H1 (cell line): ENCODE measurements at regions not wholly inside any gene's neighbourhood (a gene's known extent, or its start where the extent isn't known, plus 50 kb on each side); places are given as distances from the start of the nearest gene placed in this dataset.

Source experiments
- CTCF ChIA-PET: fragments of 300-600 bp; sonication (Branson Sonifier 250); formaldehyde crosslinking; loops from one replicate; lab custom pipeline; 2021; ENCODE audit not compliant: partially characterized antibody; lab: Charles Lee
- POLR2A ChIA-PET: fragments of 300-600 bp; sonication (Branson Sonifier 250); formaldehyde crosslinking; loops from one replicate; lab custom pipeline; 2021; ENCODE audit warnings: inconsistent platforms; ENCODE audit not compliant: partially characterized antibody; lab: Charles Lee
- DNase-seq, 2 experiments: peaks; one replicate each; pipeline versions ENCODE4 v3.0.0 to v3.0.0-alpha.2; 2010 to 2022; ENCODE audit warnings: low spot score in 2 of 2, low read depth in 1 of 2, mixed read lengths in 1 of 2
- FAIRE-seq: peaks from 2 replicates; lab custom pipeline; 2011; peaks lifted over from hg19 to GRCh38; lab: Jason Lieb, UNC
- H2AFZ ChIP-seq: 2 replicates; pipeline ENCODE4 v1.8.1; 2012; ENCODE audit warnings: low read length, inconsistent platforms
- H2AK5ac ChIP-seq: 2 replicates; pipeline ENCODE4 v1.6.1; 2013; ENCODE audit warnings: low read depth, low read length
- H2BK120ac ChIP-seq: replicated peaks from 2 replicates; pipeline ENCODE3; 2013; ENCODE audit warnings: low read depth, low read length, inconsistent platforms
- H2BK12ac ChIP-seq: 2 replicates; pipeline ENCODE4 v1.6.1; 2013; ENCODE audit warnings: low read depth, low read length
- H2BK15ac ChIP-seq: 2 replicates; pipeline ENCODE4 v1.6.1; 2013; ENCODE audit warnings: low read length
- H2BK20ac ChIP-seq: 2 replicates; pipeline ENCODE4 v1.6.1; 2013; ENCODE audit warnings: low read length
- H2BK5ac ChIP-seq: 2 replicates; pipeline ENCODE4 v1.6.1; 2013; ENCODE audit warnings: low read depth, low read length
- H3K14ac ChIP-seq: 2 replicates; pipeline ENCODE4 v1.6.1; 2013; ENCODE audit warnings: inconsistent platforms; ENCODE audit not compliant: insufficient read length
- H3K18ac ChIP-seq: 2 replicates; pipeline ENCODE4 v1.6.1; 2013; ENCODE audit warnings: low read length; ENCODE audit errors: extremely low read depth
- H3K23ac ChIP-seq: 2 replicates; pipeline ENCODE4 v1.6.1; 2013; ENCODE audit warnings: inconsistent platforms; ENCODE audit not compliant: insufficient read length
- H3K23me2 ChIP-seq: 2 replicates; pipeline ENCODE4 v1.6.1; 2013; ENCODE audit warnings: low read depth, low read length
- H3K27ac ChIP-seq: 2 replicates; pipeline ENCODE4 v1.6.1; 2011; ENCODE audit warnings: low read depth, low read length, inconsistent platforms
- H3K27me3 ChIP-seq, 4 experiments: replicated peaks in 1 of 4; 1 replicate in 1 of 4; 2 replicates in 3 of 4; pipeline versions ENCODE4 v1.6.1 to v1.8.1; 2011 to 2013; ENCODE audit warnings: low read length in 3 of 4, mild to moderate bottlenecking in 3 of 4, inconsistent platforms in 2 of 4, mixed read lengths in 2 of 4, moderate library complexity in 1 of 4; ENCODE audit not compliant: control insufficient read depth in 3 of 4, insufficient read depth in 3 of 4; ENCODE audit errors: extremely low read depth in 1 of 4
- H3K36me3 ChIP-seq, 4 experiments: 2 replicates each; pipeline versions ENCODE4 v1.6.1 to v1.8.1; 2011 to 2013; ENCODE audit warnings: mild to moderate bottlenecking in 4 of 4, low read length in 3 of 4, moderate library complexity in 2 of 4, control low read depth in 1 of 4, inconsistent platforms in 1 of 4; ENCODE audit not compliant: insufficient read depth in 4 of 4, control insufficient read depth in 2 of 4
- H3K4ac ChIP-seq: replicated peaks from 2 replicates; pipeline ENCODE3; 2013; ENCODE audit warnings: low read length, low read depth, mixed read lengths, inconsistent platforms; ENCODE audit not compliant: insufficient read length
- H3K4me1 ChIP-seq, 4 experiments: replicated peaks in 1 of 4; 1 replicate in 1 of 4; 2 replicates in 3 of 4; pipeline versions ENCODE4 v1.6.1 to v1.8.1; 2011 to 2013; ENCODE audit warnings: low read length in 3 of 4, inconsistent platforms in 2 of 4, mixed read lengths in 1 of 4; ENCODE audit not compliant: insufficient read depth in 4 of 4, control insufficient read depth in 3 of 4
- H3K4me2 ChIP-seq, 2 experiments: 2 replicates each; pipeline versions ENCODE4 v1.6.1 to v1.8.1; 2011 to 2013; ENCODE audit warnings: low read depth in 2 of 2, low read length in 2 of 2, control low read depth in 1 of 2, inconsistent platforms in 1 of 2, mild to moderate bottlenecking in 1 of 2; ENCODE audit not compliant: insufficient read depth in 1 of 2
- H3K4me3 ChIP-seq, 4 experiments: fragments of 200-600, 300-600 bp in 1 of 4; sonication (generic), shearing (Covaris generic), sonication (Bioruptor Twin) in 1 of 4; 2 replicates each; pipeline versions ENCODE4 v1.5.1 to v1.8.1; 2011 to 2016; ENCODE audit warnings: low read length in 4 of 4, low read depth in 3 of 4, control low read depth in 2 of 4, inconsistent platforms in 2 of 4, mild to moderate bottlenecking in 2 of 4, mixed read lengths in 1 of 4, moderate library complexity in 1 of 4; ENCODE audit not compliant: insufficient read depth in 2 of 4; ENCODE audit errors: extremely low read depth in 1 of 4
- H3K56ac ChIP-seq: replicated peaks from 2 replicates; pipeline ENCODE3; 2013; ENCODE audit warnings: low read depth, mild to moderate bottlenecking, mixed read lengths, low read length, inconsistent platforms; ENCODE audit not compliant: insufficient read length
- H3K79me1 ChIP-seq: 2 replicates; pipeline ENCODE4 v1.6.1; 2013; ENCODE audit warnings: low read depth, low read length, control low read depth
- H3K79me2 ChIP-seq, 2 experiments: 2 replicates each; pipeline versions ENCODE4 v1.6.1 to v1.8.1; 2012 to 2013; ENCODE audit warnings: low read length in 2 of 2, mild to moderate bottlenecking in 2 of 2, inconsistent platforms in 1 of 2; ENCODE audit not compliant: insufficient read depth in 2 of 2, control insufficient read depth in 1 of 2
- H3K9ac ChIP-seq, 4 experiments: replicated peaks in 1 of 4; 1 replicate in 1 of 4; 2 replicates in 3 of 4; pipeline versions ENCODE4 v1.6.1 to v1.8.1; 2011 to 2013; ENCODE audit warnings: low read depth in 3 of 4, low read length in 3 of 4, control low read depth in 2 of 4, mild to moderate bottlenecking in 2 of 4, moderate library complexity in 2 of 4, inconsistent platforms in 1 of 4; ENCODE audit errors: extremely low read depth in 1 of 4
- H3K9me3 ChIP-seq, 2 experiments: 2 replicates each; pipeline versions ENCODE4 v1.6.1 to v1.8.1; 2012 to 2013; ENCODE audit warnings: mild to moderate bottlenecking in 2 of 2, moderate library complexity in 2 of 2, control low read depth in 1 of 2, inconsistent platforms in 1 of 2, low read depth in 1 of 2, low read length in 1 of 2, mixed read lengths in 1 of 2; ENCODE audit not compliant: insufficient read depth in 2 of 2
- H4K20me1 ChIP-seq, 2 experiments: replicated peaks in 1 of 2; 2 replicates each; pipeline versions ENCODE3 to v1.8.1; 2011 to 2013; ENCODE audit warnings: inconsistent platforms in 2 of 2, low read length in 2 of 2, mild to moderate bottlenecking in 1 of 2; ENCODE audit not compliant: insufficient read depth in 2 of 2, control insufficient read depth in 1 of 2
- H4K5ac ChIP-seq: 2 replicates; pipeline ENCODE4 v1.6.1; 2013; ENCODE audit warnings: low read length, low read depth, mixed read lengths, inconsistent platforms; ENCODE audit not compliant: insufficient read length
- H4K8ac ChIP-seq: 2 replicates; pipeline ENCODE4 v1.8.0; 2013; ENCODE audit warnings: mild to moderate bottlenecking, moderate library complexity, low read length, inconsistent platforms; ENCODE audit not compliant: insufficient read depth; ENCODE audit errors: extremely low read depth
- H4K91ac ChIP-seq: replicated peaks from 2 replicates; pipeline ENCODE3; 2013; ENCODE audit warnings: low read length, mixed read lengths, inconsistent platforms; ENCODE audit not compliant: insufficient read length
- ASH2L ChIP-seq: fragments of 200-600, 300-600 bp; sonication (generic); IDR thresholded peaks from one replicate; pipeline ENCODE4 v1.7.1; 2017; ENCODE audit warnings: low read length
- CEBPB ChIP-seq: IDR thresholded peaks from 2 replicates; pipeline ENCODE4 v1.6.1; 2012; ENCODE audit warnings: low read depth, low read length
- CHD2 ChIP-seq: IDR thresholded peaks from 2 replicates; pipeline ENCODE4 v1.6.1; 2012; ENCODE audit warnings: low read length, improper control_type of control experiment
- FOSL1 ChIP-seq: IDR thresholded peaks from 2 replicates; pipeline ENCODE4 v1.6.1; 2011; ENCODE audit warnings: mild to moderate bottlenecking, low read depth, low read length, moderate library complexity; ENCODE audit not compliant: insufficient read depth
- GTF2F1 ChIP-seq: IDR thresholded peaks from 2 replicates; pipeline ENCODE4 v1.6.1; 2012; ENCODE audit warnings: low read depth, low read length, improper control_type of control experiment, borderline replicate concordance
- MAFK ChIP-seq: IDR thresholded peaks from 2 replicates; pipeline ENCODE4 v1.6.1; 2012; ENCODE audit warnings: low read depth, mild to moderate bottlenecking, improper control_type of control experiment, low read length
- SIN3A ChIP-seq, 2 experiments: IDR thresholded peaks in 1 of 2; conservative IDR thresholded peaks in 1 of 2; 2 replicates each; pipeline ENCODE4 v1.6.1; 2011 to 2012; ENCODE audit warnings: low read length in 2 of 2, improper control_type of control experiment in 1 of 2, low read depth in 1 of 2, mild to moderate bottlenecking in 1 of 2
- SP1 ChIP-seq: IDR thresholded peaks from 2 replicates; pipeline ENCODE4 v1.6.1; 2011; ENCODE audit warnings: low read depth, low read length
- SUZ12 ChIP-seq: fragments of 200-600 bp; sonication (generic); IDR thresholded peaks from 2 replicates; pipeline ENCODE4 v1.6.1; 2012; ENCODE audit warnings: mild to moderate bottlenecking, inconsistent platforms, low read length, moderate library complexity, mixed read lengths
- WGBS, 2 experiments: shearing (Covaris generic) in 1 of 2; methylation state at CpG; one replicate each; pipeline versions ENCODE4 v1.1.6 to v1.1.7; 2013 to 2015; ENCODE audit warnings: low lambda C conversion rate in 2 of 2, mixed read lengths in 2 of 2, inconsistent platforms in 1 of 2, low coverage in 1 of 2, missing lambda C conversion rate in 1 of 2; ENCODE audit not compliant: insufficient replicate concordance in 2 of 2, insufficient coverage in 1 of 2, insufficient read length in 1 of 2; ENCODE audit errors: extremely low coverage in 1 of 2, missing lambda C conversion rate in 1 of 2; 5-methylcytosine and 5-hydroxymethylcytosine counted together

- no peaks in the 10 kb centered on the region for H4K20me1 ChIP-seq
- CTCF ChIA-PET = interaction anchor here (2.5 kb wide), 1 partner anchor 232 kb away, joined by 7 read pairs; no protein-coding TSS in a partner anchor
- no peak for FAIRE-seq
These were observed 167.8 kb upstream of the APCDD1 start for GRCh38 chr18:10286580-10287150.

More at GRCh38 chr18:10286580-10287150, 167.8 kb upstream of the APCDD1 start:
- Histone ChIP-seq H3K14ac (no peak overlapping the region), H3K56ac (no peak overlapping the region), H2BK5ac (no peak overlapping the region), H3K79me1 (no peaks in the 10 kb centered on the region), H3K27me3 (no peaks in the 10 kb centered on the region), H3K4ac (no peak overlapping the region), H3K23ac (no peak overlapping the region), H2BK15ac (no peak overlapping the region), H2BK12ac (no peak overlapping the region), H3K23me2 (no peaks in the 10 kb centered on the region), H3K36me3 (no peaks in the 10 kb centered on the region), H2AFZ (no peak overlapping the region), H2AK5ac (no peak overlapping the region), H3K4me1 (peaks cover 0 to 6% (median 0%) of the 10 kb centered on the region in 4 experiments; a peak in 2 of 7 replicates), H3K9me3 (peaks cover 7 to 8% of the 10 kb centered on the region in 2 experiments), H2BK20ac (no peak overlapping the region), H3K4me2 (no peak overlapping the region), H3K18ac (no peak overlapping the region), H3K27ac (no peak overlapping the region), H3K79me2 (no peaks in the 10 kb centered on the region), H4K91ac (no peak overlapping the region), H2BK120ac (no peak overlapping the region), H4K8ac (no peak overlapping the region), H4K5ac (no peak overlapping the region), H3K9ac (no peak overlapping the region), H3K4me3 (no peak overlapping the region)
- no peak for DNase-seq
- TF ChIP-seq CEBPB (no peak), SIN3A (conservative IDR thresholded peaks at IDR 0.05 in 1 of 2, IDR thresholded peaks at IDR 0.05 in 1 of 2; ENCODE audit: low read depth in 1 of 2, low read length in 2 of 2) (no peak), SUZ12 (no peak), FOSL1 (no peak), SP1 (no peak), CHD2 (no peak), GTF2F1 (no peak), MAFK (no peak), ASH2L (no peak)
- POLR2A ChIA-PET = no interaction called here
- 90% methylated on average over 8 of the region's 8 CpGs; no CpG with 5 or more reads in 1 of the 2 experiments for WGBS, 2 experiments
